ENCODE measurements at regions not wholly inside any gene's neighbourhood (a gene's known extent, or its start where the extent isn't known, plus 50 kb on each side); places are given as distances from the start of the nearest gene placed in this dataset.
"Not testable (repeated sequence)": the region's sequence is repeated elsewhere in the genome, so short reads cannot be mapped to it uniquely, and the experiment has no call there.

GRCh38 chr4:164177153-164177552 lies 576.8 kb upstream of the SMIM31 start:
- DNase-seq (ENCODE audit: low read depth in 4 of 4, low spot score in 2 of 4), result no peak

GRCh38 chr4:164177753-164178152 lies 576.2 kb upstream of the SMIM31 start:
- no peak for DNase-seq (ENCODE audit: low read depth in 4 of 4, low spot score in 2 of 4)

GRCh38 chr4:164188236-164188635 lies 565.7 kb upstream of the SMIM31 start:
- no peak for DNase-seq (ENCODE audit: low read depth in 4 of 4, low spot score in 2 of 4)

- DNase-seq (ENCODE audit: low read depth in 4 of 4, low spot score in 2 of 4), result no peak
Observed at GRCh38 chr4:164192844-164193243, 561.1 kb upstream of the SMIM31 start.

GRCh38 chr4:164193676-164194075 lies 560.3 kb upstream of the SMIM31 start:
- no peak for DNase-seq (ENCODE audit: low read depth in 4 of 4, low spot score in 2 of 4)

GRCh38 chr4:164197556-164197955 lies 556.4 kb upstream of the SMIM31 start:
- DNase-seq (ENCODE audit: low read depth in 4 of 4, low spot score in 2 of 4), result no peak

- DNase-seq (ENCODE audit: low read depth in 4 of 4, low spot score in 2 of 4), result no peak
Observed at GRCh38 chr4:164203476-164203875, 550.5 kb upstream of the SMIM31 start.

- DNase-seq (ENCODE audit: low read depth in 4 of 4, low spot score in 2 of 4), result no peak
Observed at GRCh38 chr4:164204434-164204833, 549.5 kb upstream of the SMIM31 start.

- DNase-seq (ENCODE audit: low read depth in 4 of 4, low spot score in 2 of 4), result no peak
Observed at GRCh38 chr4:164207460-164207859, 546.5 kb upstream of the SMIM31 start.

GRCh38 chr4:164210377-164210776 lies 543.6 kb upstream of the SMIM31 start:
- DNase-seq (ENCODE audit: low read depth in 4 of 4, low spot score in 2 of 4), result no peak

GRCh38 chr4:164212134-164212533 lies 541.8 kb upstream of the SMIM31 start:
- no peak for DNase-seq (ENCODE audit: low read depth in 4 of 4, low spot score in 2 of 4)

- no peak for DNase-seq (ENCODE audit: low read depth in 4 of 4, low spot score in 2 of 4)
Observed at GRCh38 chr4:164212714-164213113, 541.2 kb upstream of the SMIM31 start.

- DNase-seq (ENCODE audit: low read depth in 4 of 4, low spot score in 2 of 4), result no peak
Observed at GRCh38 chr4:164215113-164215741, 538.7 kb upstream of the SMIM31 start.

GRCh38 chr4:164221631-164222030 lies 532.3 kb upstream of the SMIM31 start:
- no peak for DNase-seq (ENCODE audit: low read depth in 4 of 4, low spot score in 2 of 4)

GRCh38 chr4:164224871-164225270 lies 529.1 kb upstream of the SMIM31 start:
- DNase-seq (ENCODE audit: low read depth in 4 of 4, low spot score in 2 of 4), result no peak

GRCh38 chr4:164229255-164229654 lies 524.7 kb upstream of the SMIM31 start:
- no peak for DNase-seq (ENCODE audit: low read depth in 4 of 4, low spot score in 2 of 4)

GRCh38 chr4:164239433-164239832 lies 514.5 kb upstream of the SMIM31 start:
- no peak for DNase-seq (ENCODE audit: low read depth in 4 of 4, low spot score in 2 of 4)

- DNase-seq (ENCODE audit: low read depth in 4 of 4, low spot score in 2 of 4), result no peak
Observed at GRCh38 chr4:164239976-164240375, 514.0 kb upstream of the SMIM31 start.

GRCh38 chr4:164251257-164251656 lies 502.7 kb upstream of the SMIM31 start:
- no peak for DNase-seq (ENCODE audit: low read depth in 4 of 4, low spot score in 2 of 4)

- DNase-seq (ENCODE audit: low read depth in 4 of 4, low spot score in 2 of 4), result no peak
Observed at GRCh38 chr4:164252286-164252685, 501.6 kb upstream of the SMIM31 start.

- DNase-seq (ENCODE audit: low read depth in 4 of 4, low spot score in 2 of 4), result no peak
Observed at GRCh38 chr4:164261831-164262230, 492.1 kb upstream of the SMIM31 start.

GRCh38 chr4:164262508-164262907 lies 491.4 kb upstream of the SMIM31 start:
- DNase-seq (ENCODE audit: low read depth in 4 of 4, low spot score in 2 of 4), result not testable (repeated sequence)

GRCh38 chr4:164277414-164277813 lies 476.5 kb upstream of the SMIM31 start:
- DNase-seq (ENCODE audit: low read depth in 4 of 4, low spot score in 2 of 4), result not testable (repeated sequence)
